ENCODE measurements at regions not wholly inside any gene's neighbourhood (a gene's known extent, or its start where the extent isn't known, plus 50 kb on each side); places are given as distances from the start of the nearest gene placed in this dataset.

- Mint-ChIP-seq H3K27me3 (no peaks in the 10 kb centered on the region), H3K27ac (no peak overlapping the region), H3K4me1 (no peaks in the 10 kb centered on the region), H3K4me3 (no peak overlapping the region), H3K9me3 (peaks cover 6 to 28% of the 10 kb centered on the region in 2 donors)
- DNase-seq (no peak), ATAC-seq (no peak)
Observed at GRCh38 chr16:64019339-64019738, 1102.5 kb downstream of the CDH11 start.

- H3K27me3 Mint-ChIP-seq: no peaks in the 10 kb centered on the region
- peaks cover 8 to 30% of the 10 kb centered on the region in 2 donors for H3K9me3 Mint-ChIP-seq
- H3K27ac Mint-ChIP-seq: no peak overlapping the region
- no peaks in the 10 kb centered on the region for H3K4me1 Mint-ChIP-seq
- H3K4me3 Mint-ChIP-seq: no peak overlapping the region
- no peak for ATAC-seq
- DNase-seq: no peak
Observed at GRCh38 chr16:64017796-64018195, 1104.1 kb downstream of the CDH11 start.

DNA sequence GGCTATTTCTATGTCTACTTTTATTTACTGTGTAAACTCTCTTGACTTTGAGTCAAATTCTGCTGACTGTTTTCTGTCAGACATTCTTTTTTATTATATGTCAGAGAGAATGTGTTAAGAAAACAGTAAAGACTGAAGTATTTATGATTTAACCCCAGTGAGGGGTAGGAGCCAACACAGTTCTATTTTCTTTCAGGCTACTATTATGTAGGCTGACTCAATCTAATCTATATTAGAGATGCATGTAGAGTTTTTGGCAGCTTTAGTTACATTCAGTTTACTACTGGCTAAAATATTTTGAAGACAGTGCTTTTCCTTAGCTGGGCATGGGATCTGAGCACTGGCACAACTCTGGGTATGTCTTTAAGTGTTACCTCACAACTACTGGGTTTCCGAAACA, 1108.0 kb downstream of the CDH11 start:
- Mint-ChIP-seq H3K27ac (no peak overlapping the region), H3K27me3 (no peaks in the 10 kb centered on the region), H3K4me3 (no peak overlapping the region), H3K9me3 (peaks cover 21 to 38% of the 10 kb centered on the region in 2 donors), H3K4me1 (no peaks in the 10 kb centered on the region)
- DNase-seq: no peak
- ATAC-seq: no peak

DNA sequence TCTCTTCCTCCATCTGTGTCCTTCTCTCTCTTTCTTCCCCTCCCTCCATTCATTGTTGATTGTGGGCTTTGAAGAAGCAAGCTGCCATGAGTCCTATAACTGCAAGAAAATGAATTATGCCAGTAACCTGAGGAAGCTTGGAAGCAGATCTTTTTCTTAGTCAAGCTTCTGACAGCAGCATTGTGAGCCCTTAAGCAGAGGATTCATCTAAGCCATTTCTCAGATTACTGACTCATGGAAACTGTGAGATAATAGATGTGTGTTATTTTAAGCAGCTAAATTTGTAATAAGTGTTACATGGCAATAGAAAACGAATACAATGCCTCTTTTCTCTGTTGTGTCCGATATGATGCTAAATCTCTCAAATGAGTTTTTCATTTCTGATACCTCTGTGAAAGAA, 1109.7 kb downstream of the CDH11 start:
- no peak for ATAC-seq
- no peaks in the 10 kb centered on the region for H3K4me1 Mint-ChIP-seq
- H3K9me3 Mint-ChIP-seq: peaks cover 21 to 37% of the 10 kb centered on the region in 2 donors

DNA sequence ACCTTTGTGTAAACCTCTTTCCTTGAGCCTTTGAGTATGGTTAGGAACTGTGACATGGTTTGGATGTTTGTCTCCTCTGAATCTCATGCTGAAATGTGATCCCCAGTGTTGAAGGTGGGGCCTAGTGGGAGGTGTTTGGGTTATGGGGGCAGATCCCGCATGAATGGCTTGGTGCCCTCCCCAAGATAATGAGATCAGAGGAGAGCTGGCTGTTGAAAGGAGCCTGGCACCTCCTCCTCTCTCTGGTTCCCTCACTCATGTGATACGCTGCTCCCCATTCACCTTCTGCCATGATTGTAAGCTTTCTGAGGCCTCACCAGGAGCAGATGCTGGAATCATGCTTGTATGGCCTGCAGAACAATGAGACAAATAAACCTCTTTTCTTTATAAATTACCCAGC, 1110.2 kb downstream of the CDH11 start:
- H3K27ac Mint-ChIP-seq: no peak overlapping the region
- no peaks in the 10 kb centered on the region for H3K27me3 Mint-ChIP-seq
- no peak for DNase-seq
- peaks cover 21 to 32% of the 10 kb centered on the region in 2 donors for H3K9me3 Mint-ChIP-seq
- no peak overlapping the region for H3K4me3 Mint-ChIP-seq
- H3K4me1 Mint-ChIP-seq: no peaks in the 10 kb centered on the region
- no peak for ATAC-seq

More for the DNA sequence above, 1109.7 kb downstream of the CDH11 start:
- no peak overlapping the region for H3K27ac Mint-ChIP-seq
- H3K4me3 Mint-ChIP-seq: no peak overlapping the region
- DNase-seq: no peak
- H3K27me3 Mint-ChIP-seq: no peaks in the 10 kb centered on the region

DNA sequence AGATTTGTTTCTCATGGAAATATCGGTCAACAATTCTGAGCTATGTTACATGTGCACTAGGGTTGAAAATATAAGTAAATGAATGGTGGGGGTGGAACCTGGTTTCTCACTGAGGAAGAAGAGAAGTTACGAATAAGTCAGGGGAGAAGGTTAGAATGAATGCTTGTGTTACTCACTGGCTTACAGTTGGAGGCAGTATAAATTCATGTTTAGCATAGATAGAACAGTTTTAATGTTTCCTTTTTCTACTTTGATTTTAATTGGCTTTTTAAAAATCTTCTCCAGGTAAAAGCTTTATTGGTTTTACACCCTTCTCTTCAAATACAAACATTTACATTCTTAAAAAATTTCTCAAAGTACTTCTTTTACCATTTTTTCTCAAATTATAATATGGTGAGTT, 1113.7 kb downstream of the CDH11 start:
- H3K4me1 Mint-ChIP-seq: no peaks in the 10 kb centered on the region
- DNase-seq (no peak), ATAC-seq (no peak)
- H3K27ac Mint-ChIP-seq: no peak overlapping the region
- H3K9me3 Mint-ChIP-seq: peaks cover 21 to 22% of the 10 kb centered on the region in 2 donors
- H3K4me3 Mint-ChIP-seq: no peak overlapping the region
- no peaks in the 10 kb centered on the region for H3K27me3 Mint-ChIP-seq

- no peak overlapping the region for H3K27ac Mint-ChIP-seq
- no peak overlapping the region for H3K4me3 Mint-ChIP-seq
- no peaks in the 10 kb centered on the region for H3K4me1 Mint-ChIP-seq
- DNase-seq (no peak), ATAC-seq (no peak)
- peaks cover 5 to 13% of the 10 kb centered on the region in 2 donors for H3K9me3 Mint-ChIP-seq
- no peaks in the 10 kb centered on the region for H3K27me3 Mint-ChIP-seq
Observed at GRCh38 chr16:64004116-64004515, 1117.7 kb downstream of the CDH11 start.

GRCh38 chr16:63995025-63995424, 1126.8 kb downstream of the CDH11 start:
- ATAC-seq (no peak), DNase-seq (no peak)
- Mint-ChIP-seq H3K4me3 (no peak overlapping the region), H3K27ac (no peak overlapping the region), H3K27me3 (no peaks in the 10 kb centered on the region), H3K4me1 (no peaks in the 10 kb centered on the region), H3K9me3 (peaks cover 24 to 30% of the 10 kb centered on the region in 2 donors)

DNA sequence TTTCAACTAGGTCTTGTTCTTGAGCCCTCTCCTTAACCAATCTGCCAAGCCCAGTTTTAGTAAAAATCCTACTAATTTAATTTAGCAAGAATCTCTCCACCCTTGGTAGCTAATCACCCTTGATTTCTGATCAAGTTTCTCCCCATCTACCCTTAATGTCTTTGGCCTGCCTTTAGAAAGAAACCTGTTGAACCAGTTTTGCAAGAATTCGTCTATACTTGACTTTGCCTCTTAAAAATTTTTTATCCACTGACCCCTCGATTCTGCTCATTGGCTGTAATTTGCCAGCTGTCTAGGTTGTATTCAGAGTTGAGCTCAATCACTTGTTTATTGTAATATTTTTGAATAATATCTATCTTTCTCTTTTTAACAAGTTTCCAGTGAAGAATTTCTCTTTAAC, 1138.5 kb downstream of the CDH11 start:
- peaks cover 26 to 32% of the 10 kb centered on the region in 2 donors for H3K9me3 Mint-ChIP-seq
- no peaks in the 10 kb centered on the region for H3K4me1 Mint-ChIP-seq
- H3K27me3 Mint-ChIP-seq: no peaks in the 10 kb centered on the region
- no peak for DNase-seq
- no peak overlapping the region for H3K27ac Mint-ChIP-seq
- ATAC-seq: no peak
- no peak overlapping the region for H3K4me3 Mint-ChIP-seq

DNA sequence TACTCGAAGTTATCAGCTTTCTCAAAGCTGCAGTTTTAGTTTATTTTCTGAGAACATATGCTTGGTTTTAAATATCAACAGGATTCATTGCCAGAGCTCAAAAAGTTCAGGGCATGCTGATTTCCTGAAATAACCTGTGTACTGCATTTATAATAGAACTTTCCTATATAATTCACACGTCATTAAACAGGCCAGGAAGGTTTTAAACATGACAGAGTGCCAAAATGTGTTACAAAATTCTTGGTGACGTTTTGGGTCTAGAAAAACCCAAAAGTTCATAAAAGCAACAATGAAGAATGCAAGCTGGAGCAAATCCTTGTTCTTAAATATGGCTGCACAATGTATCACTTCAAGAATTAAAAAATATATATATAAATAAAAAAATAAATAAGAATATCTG, 1139.1 kb downstream of the CDH11 start:
- DNase-seq: no peak
- Mint-ChIP-seq H3K27me3 (no peaks in the 10 kb centered on the region), H3K4me1 (no peaks in the 10 kb centered on the region), H3K27ac (no peak overlapping the region), H3K9me3 (peaks cover 26 to 32% of the 10 kb centered on the region in 2 donors), H3K4me3 (no peak overlapping the region)
- ATAC-seq: no peak

GRCh38 chr16:63982110-63982509, 1139.8 kb downstream of the CDH11 start:
- Mint-ChIP-seq H3K4me3 (no peak overlapping the region), H3K27me3 (no peaks in the 10 kb centered on the region), H3K9me3 (peaks cover 27 to 32% of the 10 kb centered on the region in 2 donors), H3K27ac (no peak overlapping the region), H3K4me1 (no peaks in the 10 kb centered on the region)
- DNase-seq (no peak), ATAC-seq (no peak)

DNA sequence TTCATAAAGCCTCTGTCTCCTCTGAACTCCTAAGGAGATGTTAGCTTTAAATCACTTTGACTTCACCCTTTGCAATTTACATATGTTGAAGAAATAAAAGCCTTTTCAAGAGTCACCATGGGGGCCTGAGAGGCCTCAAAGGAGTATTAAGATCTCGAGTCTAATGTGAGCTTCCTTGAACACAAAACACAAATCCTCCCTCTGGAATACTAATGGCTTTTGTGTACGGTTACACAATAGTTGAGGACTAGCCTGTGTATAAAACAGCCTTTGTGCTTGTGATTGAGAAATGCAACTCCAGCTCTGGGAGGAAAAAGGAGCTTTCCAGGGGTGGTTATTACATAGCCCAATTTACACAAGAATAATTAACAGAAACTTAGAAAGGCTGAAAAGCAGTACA, 1140.2 kb downstream of the CDH11 start:
- Mint-ChIP-seq H3K9me3 (peaks cover 27% of the 10 kb centered on the region in 2 donors), H3K27me3 (no peaks in the 10 kb centered on the region), H3K4me3 (no peak overlapping the region), H3K4me1 (no peaks in the 10 kb centered on the region), H3K27ac (no peak overlapping the region)
- no peak for ATAC-seq
- DNase-seq: no peak

DNA sequence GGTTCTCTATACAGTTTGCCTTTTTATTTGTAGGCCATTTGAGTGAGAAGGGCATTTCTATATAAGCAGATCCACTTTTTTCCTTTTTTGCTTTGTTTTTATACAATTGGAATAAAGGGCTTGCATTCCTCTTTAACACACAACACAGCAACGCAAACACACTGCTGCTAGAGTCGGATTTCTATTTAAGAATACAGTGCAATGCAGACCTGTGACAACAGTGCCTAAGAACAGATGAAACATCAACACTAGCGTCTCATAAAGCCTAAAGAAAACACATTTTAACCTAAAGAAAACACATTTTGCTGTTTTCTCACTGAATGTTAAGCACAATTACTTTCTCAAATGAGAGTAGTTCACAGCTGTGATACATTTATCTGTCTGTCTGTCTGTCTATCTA, 1141.1 kb downstream of the CDH11 start:
- DNase-seq: no peak

GRCh38 chr16:63978240-63978639, 1143.6 kb downstream of the CDH11 start:
- Mint-ChIP-seq H3K4me1 (no peaks in the 10 kb centered on the region), H3K4me3 (no peak overlapping the region)
- no peak for ATAC-seq

More for the DNA sequence above, 1141.1 kb downstream of the CDH11 start:
- Mint-ChIP-seq H3K4me1 (no peaks in the 10 kb centered on the region), H3K4me3 (no peak overlapping the region), H3K27me3 (no peaks in the 10 kb centered on the region), H3K27ac (no peak overlapping the region), H3K9me3 (peaks cover 25 to 28% of the 10 kb centered on the region in 2 donors)
- ATAC-seq: no peak

DNA sequence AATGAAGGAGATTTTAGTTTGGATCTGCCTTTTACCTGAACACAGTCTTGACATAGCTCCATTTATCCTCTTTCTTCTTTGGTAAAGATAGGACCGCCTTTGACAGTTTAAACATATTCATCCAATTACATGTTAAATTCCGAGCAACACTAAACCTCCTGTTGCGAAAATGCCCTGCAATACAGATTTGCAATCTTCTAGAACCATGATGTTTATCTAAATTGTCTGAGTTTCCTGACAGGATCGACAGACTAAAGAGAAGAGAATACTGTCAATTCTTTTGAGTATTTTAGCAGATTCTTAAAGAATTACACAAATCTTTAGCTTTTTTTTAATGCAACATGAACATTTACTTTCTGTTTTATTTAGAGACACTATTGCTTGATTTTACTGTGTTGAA, 1145.5 kb downstream of the CDH11 start:
- Mint-ChIP-seq H3K9me3 (peaks cover 20 to 27% of the 10 kb centered on the region in 2 donors), H3K4me1 (no peaks in the 10 kb centered on the region), H3K27ac (no peak overlapping the region), H3K27me3 (no peaks in the 10 kb centered on the region), H3K4me3 (no peak overlapping the region)
- DNase-seq (no peak), ATAC-seq (no peak)

More at GRCh38 chr16:63978240-63978639, 1143.6 kb downstream of the CDH11 start:
- Mint-ChIP-seq H3K27me3 (no peaks in the 10 kb centered on the region), H3K9me3 (peaks cover 25 to 27% of the 10 kb centered on the region in 2 donors), H3K27ac (no peak overlapping the region)
- no peak for DNase-seq

GRCh38 chr16:63975669-63976068, 1146.2 kb downstream of the CDH11 start:
- Mint-ChIP-seq H3K9me3 (peaks cover 15 to 27% of the 10 kb centered on the region in 2 donors), H3K27me3 (no peaks in the 10 kb centered on the region), H3K4me3 (no peak overlapping the region), H3K27ac (no peak overlapping the region), H3K4me1 (no peaks in the 10 kb centered on the region)
- ATAC-seq (no peak), DNase-seq (no peak)

DNA sequence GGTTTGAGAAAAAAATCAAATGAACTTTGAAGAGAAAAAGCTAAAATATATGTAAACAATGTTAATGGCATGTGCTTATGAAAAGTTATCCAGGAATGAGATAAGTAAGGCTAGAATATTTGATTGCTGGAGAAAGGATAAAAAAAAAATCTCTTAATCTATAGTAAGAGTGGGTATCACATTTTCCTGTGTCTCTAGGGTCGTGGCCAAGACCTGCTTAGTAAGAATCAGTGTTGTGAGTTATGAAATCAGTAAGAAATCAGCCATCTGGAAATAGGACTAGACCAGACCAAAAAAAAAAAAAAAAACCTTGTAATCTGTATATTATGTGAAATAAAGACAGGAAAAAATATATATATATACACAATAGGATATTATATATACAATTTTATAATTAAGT, 1153.9 kb downstream of the CDH11 start:
- H3K4me3 Mint-ChIP-seq: no peak overlapping the region
- DNase-seq (no peak), ATAC-seq (no peak)
- H3K27me3 Mint-ChIP-seq: no peaks in the 10 kb centered on the region
- H3K9me3 Mint-ChIP-seq: peaks cover 0 to 12% of the 10 kb centered on the region in 2 donors
- H3K4me1 Mint-ChIP-seq: no peaks in the 10 kb centered on the region
- no peak overlapping the region for H3K27ac Mint-ChIP-seq

Data from stimulated activated naive CD8-positive, alpha-beta T cell treated with anti-CD3 and anti-CD28 coated beads, Interleukin-15, amount 100 ng/mL, for 72 hours (primary cell).